ENCODE measurements at regions not wholly inside any gene's neighbourhood (a gene's known extent, or its start where the extent isn't known, plus 50 kb on each side); places are given as distances from the start of the nearest gene placed in this dataset.

GRCh38 chr2:163231666-163232065, 393.1 kb upstream of the KCNH7 start:
- TF ChIP-seq POLR2A (IDR thresholded peaks at IDR 0.05; ENCODE audit: low read length): no peak
- no peak for TF ChIP-seq GATA1 (IDR thresholded peaks at IDR 0.05; ENCODE audit: low read depth, low read length)

All from erythroblast (primary cell).